ENCODE measurements at regions not wholly inside any gene's neighbourhood (a gene's known extent, or its start where the extent isn't known, plus 50 kb on each side); places are given as distances from the start of the nearest gene placed in this dataset.

- H3K56ac ChIP-seq (replicated peaks; ENCODE audit: insufficient read length, low read depth, low read length), result no peak overlapping the region
- no peak for FAIRE-seq
- TF ChIP-seq ZNF274 (IDR thresholded peaks at IDR 0.05; ENCODE audit: borderline replicate concordance, extremely low read depth, low read length) (no peak), SRF (IDR thresholded peaks at IDR 0.05; ENCODE audit: low read depth, low read length) (no peak), HDAC2 (IDR thresholded peaks at IDR 0.05; ENCODE audit: borderline replicate concordance in 1 of 2, low read depth in 2 of 2, low read length in 2 of 2) (no peak), YY1 (IDR thresholded peaks at IDR 0.05; ENCODE audit: low read depth, low read length) (no peak), E2F6 (IDR thresholded peaks at IDR 0.05) (no peak), CHD1 (IDR thresholded peaks at IDR 0.05; ENCODE audit: low read depth, low read length) (no peak), SAP30 (IDR thresholded peaks at IDR 0.05; ENCODE audit: insufficient read depth, insufficient replicate concordance, low read length) (no peak), ATF3 (IDR thresholded peaks at IDR 0.05; ENCODE audit: insufficient read depth, low read depth, low read length) (no peak), RXRA (IDR thresholded peaks at IDR 0.05; ENCODE audit: insufficient read depth, low read depth, low read length) (no peak), USF2 (IDR thresholded peaks at IDR 0.05; ENCODE audit: low read length) (no peak), SUZ12 (IDR thresholded peaks at IDR 0.05; ENCODE audit: low read length) (no peak)
Measured at GRCh38 chr1:101308935-101309333, 72.1 kb downstream of the S1PR1 start.

More at GRCh38 chr1:101308935-101309333, 72.1 kb downstream of the S1PR1 start:
- no peak overlapping the region for H3K9ac ChIP-seq (replicated peaks in 1 of 4; ENCODE audit: extremely low read depth in 1 of 4, low read depth in 3 of 4, low read length in 3 of 4)
- no peak overlapping the region for H2BK120ac ChIP-seq (replicated peaks; ENCODE audit: low read depth, low read length)
- H2BK15ac ChIP-seq (ENCODE audit: low read length), result no peak overlapping the region
- H2AK5ac ChIP-seq (ENCODE audit: low read depth, low read length), result no peak overlapping the region
- H4K8ac ChIP-seq (ENCODE audit: extremely low read depth, insufficient read depth, low read length), result no peak overlapping the region; the same call in 1 of the 2 replicates
- DNase-seq (ENCODE audit: low read depth in 1 of 2, low spot score in 2 of 2), result no peak
- H3K27me3 ChIP-seq (replicated peaks in 1 of 4; ENCODE audit: control insufficient read depth in 3 of 4, extremely low read depth in 1 of 4, insufficient read depth in 3 of 4, low read length in 3 of 4), result no peaks in the 10 kb centered on the region
- POLR2A ChIA-PET (ENCODE audit: partially characterized antibody), result interaction anchor here (1.1 kb wide), 1 partner anchor 9 kb away, joined by 3 read pairs; no protein-coding TSS in a partner anchor
- H3K36me3 ChIP-seq (ENCODE audit: control insufficient read depth in 2 of 4, insufficient read depth in 4 of 4, low read length in 3 of 4), result no peaks in the 10 kb centered on the region
- 41% methylated on average over 8 of the region's 8 CpGs; no CpG with 5 or more reads in 1 of the 2 experiments for WGBS, 2 experiments (ENCODE audit: extremely low coverage in 1 of 2, insufficient coverage in 1 of 2, insufficient read length in 1 of 2, insufficient replicate concordance in 2 of 2, low coverage in 1 of 2, low lambda C conversion rate in 2 of 2, missing lambda C conversion rate in 1 of 2)
- no peak overlapping the region for H3K4ac ChIP-seq (replicated peaks; ENCODE audit: insufficient read length, low read depth, low read length)
- H3K27ac ChIP-seq (ENCODE audit: low read depth, low read length), result no peak overlapping the region
- no peak overlapping the region for H2AFZ ChIP-seq (ENCODE audit: low read length)
- H3K4me1 ChIP-seq (replicated peaks in 1 of 4; ENCODE audit: control insufficient read depth in 3 of 4, insufficient read depth in 4 of 4, low read length in 3 of 4), result peaks cover 0 to 7% (median 3%) of the 10 kb centered on the region in 4 experiments; a peak in 4 of 7 replicates
- CTCF ChIA-PET (ENCODE audit: partially characterized antibody), result interaction anchor here (0.6 to 3.7 kb wide), 48 partner anchors 8 to 787 kb away, joined by 3 to 43 read pairs (median 5); partner anchors contain the start of gene EXTL2
- no peak overlapping the region for H3K18ac ChIP-seq (ENCODE audit: extremely low read depth, low read length)
- no peaks in the 10 kb centered on the region for H3K9me3 ChIP-seq (ENCODE audit: insufficient read depth in 2 of 2, low read depth in 1 of 2, low read length in 1 of 2)
- no peak overlapping the region for H3K23ac ChIP-seq (ENCODE audit: insufficient read length)
- no peak overlapping the region for H4K5ac ChIP-seq (ENCODE audit: insufficient read length, low read depth, low read length)
- H3K79me2 ChIP-seq (ENCODE audit: control insufficient read depth in 1 of 2, insufficient read depth in 2 of 2, low read length in 2 of 2), result no peaks in the 10 kb centered on the region
- peak overlapping the region in 1 of 4 experiments; percentile 60; a peak in 3 of 8 replicates for H3K4me3 ChIP-seq (ENCODE audit: extremely low read depth in 1 of 4, insufficient read depth in 2 of 4, low read depth in 3 of 4, low read length in 4 of 4)
- no peak overlapping the region for H4K91ac ChIP-seq (replicated peaks; ENCODE audit: insufficient read length, low read length)
- H3K79me1 ChIP-seq (ENCODE audit: low read depth, low read length), result no peaks in the 10 kb centered on the region
- H3K14ac ChIP-seq (ENCODE audit: insufficient read length), result no peak overlapping the region
- no peak overlapping the region for H2BK20ac ChIP-seq (ENCODE audit: low read length)
- no peaks in the 10 kb centered on the region for H4K20me1 ChIP-seq (replicated peaks in 1 of 2; ENCODE audit: control insufficient read depth in 1 of 2, insufficient read depth in 2 of 2, low read length in 2 of 2)
- H2BK12ac ChIP-seq (ENCODE audit: low read depth, low read length), result no peak overlapping the region
- H2BK5ac ChIP-seq (ENCODE audit: low read depth, low read length), result no peak overlapping the region
- H3K23me2 ChIP-seq (ENCODE audit: low read depth, low read length), result peaks cover 7% of the 10 kb centered on the region; the same call in 1 of the 2 replicates
- peak overlapping the region; percentile 62 to 93; a peak in 3 of 4 replicates for H3K4me2 ChIP-seq (ENCODE audit: insufficient read depth in 1 of 2, low read depth in 2 of 2, low read length in 2 of 2)
